SK-N-SH treated with all-trans-retinoic acid at 6 μM for 48 hours (cell line): ENCODE measurements at regions not wholly inside any gene's neighbourhood (a gene's known extent, or its start where the extent isn't known, plus 50 kb on each side); places are given as distances from the start of the nearest gene placed in this dataset.
A peak's percentile ranks its signal among the peaks of the same experiment; 100 is the strongest.

Source experiments
- ATAC-seq: fragments of 200-7000 bp; cut with Tn5 transposase; 3 replicates; pipeline ENCODE4 v1.9.1; 2020; ENCODE audit warnings: mild to moderate bottlenecking, moderate library complexity
- ARNTL ChIP-seq: fragments of 450-650 bp; formaldehyde crosslinking; IDR thresholded peaks from 2 replicates; pipeline ENCODE4 v1.5.0; 2020; ENCODE audit warnings: low read depth, mild to moderate bottlenecking, moderate library complexity, borderline replicate concordance
- BACH2 ChIP-seq: fragments of 250-450 bp; sonication (Bioruptor Pico); IDR thresholded peaks from 2 replicates; pipeline ENCODE4 v1.9.0; 2021; ENCODE audit warnings: mild to moderate bottlenecking, borderline replicate concordance
- CSDC2 ChIP-seq: fragments of 250-450 bp; sonication (Bioruptor Pico); IDR thresholded peaks from 2 replicates; pipeline ENCODE4 v1.5.0; 2020; ENCODE audit warnings: mild to moderate bottlenecking, moderate library complexity
- ESRRG ChIP-seq: fragments of 250-450 bp; sonication (Bioruptor Pico); IDR thresholded peaks from 2 replicates; pipeline ENCODE4 v1.6.1; 2021; ENCODE audit warnings: mild to moderate bottlenecking
- GLIS3 ChIP-seq: fragments of 250-450 bp; sonication (Bioruptor Pico); IDR thresholded peaks from 2 replicates; pipeline ENCODE4 v1.5.0; 2020; ENCODE audit warnings: mild to moderate bottlenecking, moderate library complexity
- ISL1 ChIP-seq: fragments of 250-450 bp; sonication (Bioruptor Pico); IDR thresholded peaks from 2 replicates; pipeline ENCODE4 v2.1.2; 2022; ENCODE audit warnings: mild to moderate bottlenecking, moderate library complexity
- OSR1 ChIP-seq: fragments of 250-450 bp; sonication (Bioruptor Pico); IDR thresholded peaks from 2 replicates; pipeline ENCODE4 v1.8.0; 2022; ENCODE audit warnings: moderate library complexity, mild to moderate bottlenecking, inconsistent platforms
- PPARA ChIP-seq: fragments of 250-450 bp; sonication (Bioruptor Pico); IDR thresholded peaks from 2 replicates; pipeline ENCODE4 v1.5.0; 2020; ENCODE audit warnings: mild to moderate bottlenecking, borderline replicate concordance
- RARB ChIP-seq: fragments of 250-450 bp; sonication (Bioruptor Pico); IDR thresholded peaks from 2 replicates; pipeline ENCODE4 v1.8.0; 2021; ENCODE audit warnings: mild to moderate bottlenecking, moderate library complexity
- SNAI2 ChIP-seq: fragments of 250-450 bp; sonication (Bioruptor Pico); IDR thresholded peaks from 2 replicates; pipeline ENCODE4 v1.5.0; 2020; ENCODE audit warnings: mild to moderate bottlenecking, moderate library complexity
- TCF4 ChIP-seq: fragments of 250-450 bp; sonication (Bioruptor Pico); IDR thresholded peaks from 2 replicates; pipeline ENCODE4 v1.8.0; 2021; ENCODE audit warnings: mild to moderate bottlenecking, moderate library complexity, borderline replicate concordance
- TOX ChIP-seq: fragments of 250-450 bp; sonication (Bioruptor Pico); IDR thresholded peaks from 2 replicates; pipeline ENCODE4 v1.8.0; 2021; ENCODE audit warnings: mild to moderate bottlenecking, moderate library complexity, borderline replicate concordance
- ZC3H10 ChIP-seq: fragments of 250-450 bp; sonication (Bioruptor Pico); IDR thresholded peaks from 2 replicates; pipeline ENCODE4 v1.5.1; 2021; ENCODE audit warnings: mild to moderate bottlenecking, moderate library complexity
- ZFP3 ChIP-seq: fragments of 250-450 bp; sonication (Bioruptor Pico); IDR thresholded peaks from 2 replicates; pipeline ENCODE4 v1.5.0; 2020; ENCODE audit warnings: mild to moderate bottlenecking, moderate library complexity
- ZNF565 ChIP-seq: fragments of 450-650 bp; formaldehyde crosslinking; conservative IDR thresholded peaks from 2 replicates; pipeline ENCODE4 v1.5.0; 2020; ENCODE audit warnings: low read depth, mild to moderate bottlenecking, moderate library complexity
- ZNF70 ChIP-seq: fragments of 450-650 bp; formaldehyde crosslinking; IDR thresholded peaks from 2 replicates; pipeline ENCODE4 v1.5.0; 2020; ENCODE audit warnings: mild to moderate bottlenecking, moderate library complexity
- ZNF8 ChIP-seq: fragments of 450-650 bp; formaldehyde crosslinking; IDR thresholded peaks from 2 replicates; pipeline ENCODE4 v1.5.0; 2020; ENCODE audit warnings: mild to moderate bottlenecking, moderate library complexity
- TF ChIP-seq, protein P1 (sequence below): fragments of 250-450 bp; sonication (Bioruptor Pico); IDR thresholded peaks from 2 replicates; pipeline ENCODE4 v1.8.0; 2021; ENCODE audit warnings: low read depth, mild to moderate bottlenecking, moderate library complexity, borderline replicate concordance
- TF ChIP-seq, protein P2 (sequence below): fragments of 250-450 bp; sonication (Bioruptor Pico); IDR thresholded peaks from 2 replicates; pipeline ENCODE4 v1.5.1; 2021; ENCODE audit warnings: mild to moderate bottlenecking, moderate library complexity
- TF ChIP-seq, protein P3 (sequence below): fragments of 250-450 bp; sonication (Bioruptor Pico); IDR thresholded peaks from 2 replicates; pipeline ENCODE4 v1.8.0; 2020; ENCODE audit warnings: mild to moderate bottlenecking, moderate library complexity, borderline replicate concordance
- TF ChIP-seq, protein P4 (sequence below): fragments of 250-450 bp; sonication (Bioruptor Pico); IDR thresholded peaks from 2 replicates; pipeline ENCODE4 v1.5.1; 2020; ENCODE audit warnings: low read depth, mild to moderate bottlenecking, moderate library complexity

DNA sequence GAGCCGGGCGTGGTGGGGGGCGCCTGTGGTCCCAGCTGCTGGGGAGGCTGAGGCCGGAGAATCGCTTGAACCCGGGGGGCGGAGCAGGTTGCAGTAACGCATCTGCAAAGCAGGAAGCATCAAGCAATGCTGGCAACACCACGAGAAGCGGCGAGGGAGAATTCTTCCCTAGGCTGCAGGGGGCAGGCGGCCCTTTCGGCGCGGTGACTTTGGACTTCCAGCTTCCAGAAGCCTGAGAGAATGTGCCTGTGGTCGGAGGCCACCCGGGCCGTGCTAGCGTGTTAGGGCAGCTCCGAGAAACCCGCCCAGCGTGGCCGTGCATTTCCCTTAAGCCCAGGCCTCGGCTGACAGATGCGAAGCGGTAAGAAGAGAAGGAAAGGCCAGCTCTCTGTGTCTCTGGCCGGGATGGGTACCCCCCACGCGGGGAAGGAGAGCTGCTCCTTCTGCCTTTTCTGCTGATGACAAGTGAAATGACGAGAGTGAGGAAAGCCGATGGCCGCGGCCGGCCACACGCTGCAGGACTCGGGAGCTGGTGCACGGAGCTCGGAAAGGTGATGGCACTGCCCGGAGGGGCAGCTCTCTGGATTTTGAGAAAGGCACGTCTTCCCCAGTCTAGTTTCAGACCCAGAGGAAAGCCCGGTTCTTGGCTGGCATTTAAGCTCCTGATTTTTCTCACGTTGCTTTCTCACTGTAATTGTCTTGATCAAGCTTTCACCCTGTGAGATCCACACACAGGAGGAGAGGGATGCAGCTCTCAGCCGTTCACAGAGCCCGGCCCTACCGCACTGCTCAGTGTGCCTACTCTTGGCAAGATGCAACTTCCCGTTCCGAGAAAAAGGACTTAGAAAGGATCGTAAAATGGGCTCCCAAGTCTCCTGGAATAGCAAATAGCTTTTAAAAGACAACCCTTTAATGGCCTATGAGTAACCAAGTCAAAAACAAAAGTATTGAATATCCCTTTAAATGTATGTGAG is 68.3 kb upstream of the EXOC2 start:
- ATAC-seq, result peak; percentile 81
- no peak for TF ChIP-seq TOX (CRISPR knock-in tag)
- no peak for TF ChIP-seq RARB
- no peak for TF ChIP-seq ARNTL (CRISPR knock-in tag)
- no peak for TF ChIP-seq TCF4 (CRISPR knock-in tag)
- TF ChIP-seq ZFP3 (CRISPR knock-in tag), result no peak
- no peak for TF ChIP-seq ESRRG (CRISPR knock-in tag)
- no peak for TF ChIP-seq ZNF565
- TF ChIP-seq SNAI2 (CRISPR knock-in tag), result no peak
- TF ChIP-seq OSR1, result no peak
- no peak for TF ChIP-seq ISL1 (CRISPR knock-in tag)
- TF ChIP-seq, protein P1, sequence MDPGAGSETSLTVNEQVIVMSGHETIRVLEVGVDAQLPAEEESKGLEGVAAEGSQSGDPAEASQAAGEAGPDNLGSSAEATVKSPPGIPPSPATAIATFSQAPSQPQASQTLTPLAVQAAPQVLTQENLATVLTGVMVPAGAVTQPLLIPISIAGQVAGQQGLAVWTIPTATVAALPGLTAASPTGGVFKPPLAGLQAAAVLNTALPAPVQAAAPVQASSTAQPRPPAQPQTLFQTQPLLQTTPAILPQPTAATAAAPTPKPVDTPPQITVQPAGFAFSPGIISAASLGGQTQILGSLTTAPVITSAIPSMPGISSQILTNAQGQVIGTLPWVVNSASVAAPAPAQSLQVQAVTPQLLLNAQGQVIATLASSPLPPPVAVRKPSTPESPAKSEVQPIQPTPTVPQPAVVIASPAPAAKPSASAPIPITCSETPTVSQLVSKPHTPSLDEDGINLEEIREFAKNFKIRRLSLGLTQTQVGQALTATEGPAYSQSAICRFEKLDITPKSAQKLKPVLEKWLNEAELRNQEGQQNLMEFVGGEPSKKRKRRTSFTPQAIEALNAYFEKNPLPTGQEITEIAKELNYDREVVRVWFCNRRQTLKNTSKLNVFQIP (CRISPR knock-in tag), result no peak

DNA sequence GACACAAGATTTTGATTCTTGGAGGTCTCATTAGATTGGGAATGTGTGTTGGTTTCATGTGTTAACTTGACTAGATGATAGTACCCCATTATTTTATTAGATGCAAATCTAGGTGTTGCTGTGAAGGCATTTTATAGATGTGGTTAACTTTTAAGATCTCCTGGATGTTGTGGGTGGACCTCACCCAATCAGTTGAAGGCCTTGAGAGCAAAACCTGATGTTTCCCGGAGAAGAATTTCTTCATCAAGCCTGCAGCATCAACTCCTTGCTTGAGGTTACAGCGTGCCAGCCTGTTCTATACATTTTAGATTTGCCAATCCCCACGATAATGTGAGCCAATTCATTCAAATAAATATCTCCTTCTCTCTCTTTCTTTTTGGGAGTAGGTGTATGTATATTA is 66.8 kb upstream of the EXOC2 start:
- ATAC-seq, result no peak
- TF ChIP-seq BACH2 (no peak), OSR1 (no peak), TOX (CRISPR knock-in tag) (no peak), SNAI2 (CRISPR knock-in tag) (no peak), PPARA (no peak), ZNF565 (no peak)

DNA sequence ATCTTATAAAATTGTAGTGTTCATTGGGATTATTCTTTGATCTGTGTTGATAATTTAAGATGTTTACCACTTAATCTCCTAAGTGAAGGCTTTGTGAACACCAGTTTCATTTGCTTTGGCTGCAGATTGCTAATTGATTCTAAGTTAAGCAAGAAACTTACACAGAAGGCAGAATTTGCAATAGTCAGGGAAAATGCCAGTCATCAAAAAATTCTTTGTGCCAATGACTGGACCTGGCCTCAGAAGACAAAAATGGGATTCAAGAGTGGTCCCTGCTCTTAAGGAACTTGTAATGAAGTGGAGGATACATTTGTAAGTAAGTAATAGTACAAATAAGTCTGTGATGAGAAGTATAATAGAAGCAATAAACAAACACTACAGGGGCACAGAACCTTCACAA is 63.3 kb upstream of the EXOC2 start:
- no peak for ATAC-seq
- TF ChIP-seq ZNF70 (CRISPR knock-in tag) (no peak), ARNTL (CRISPR knock-in tag) (no peak), ISL1 (CRISPR knock-in tag) (no peak), TOX (CRISPR knock-in tag) (no peak), BACH2 (no peak), CSDC2 (CRISPR knock-in tag) (no peak), RARB (no peak), ZNF8 (CRISPR knock-in tag) (no peak), ZFP3 (CRISPR knock-in tag) (no peak), ESRRG (CRISPR knock-in tag) (no peak), GLIS3 (CRISPR knock-in tag) (no peak), ZNF565 (no peak)
- TF ChIP-seq, protein P2, sequence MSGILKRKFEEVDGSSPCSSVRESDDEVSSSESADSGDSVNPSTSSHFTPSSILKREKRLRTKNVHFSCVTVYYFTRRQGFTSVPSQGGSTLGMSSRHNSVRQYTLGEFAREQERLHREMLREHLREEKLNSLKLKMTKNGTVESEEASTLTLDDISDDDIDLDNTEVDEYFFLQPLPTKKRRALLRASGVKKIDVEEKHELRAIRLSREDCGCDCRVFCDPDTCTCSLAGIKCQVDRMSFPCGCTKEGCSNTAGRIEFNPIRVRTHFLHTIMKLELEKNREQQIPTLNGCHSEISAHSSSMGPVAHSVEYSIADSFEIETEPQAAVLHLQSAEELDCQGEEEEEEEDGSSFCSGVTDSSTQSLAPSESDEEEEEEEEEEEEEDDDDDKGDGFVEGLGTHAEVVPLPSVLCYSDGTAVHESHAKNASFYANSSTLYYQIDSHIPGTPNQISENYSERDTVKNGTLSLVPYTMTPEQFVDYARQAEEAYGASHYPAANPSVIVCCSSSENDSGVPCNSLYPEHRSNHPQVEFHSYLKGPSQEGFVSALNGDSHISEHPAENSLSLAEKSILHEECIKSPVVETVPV, result no peak
- TF ChIP-seq, protein P3, sequence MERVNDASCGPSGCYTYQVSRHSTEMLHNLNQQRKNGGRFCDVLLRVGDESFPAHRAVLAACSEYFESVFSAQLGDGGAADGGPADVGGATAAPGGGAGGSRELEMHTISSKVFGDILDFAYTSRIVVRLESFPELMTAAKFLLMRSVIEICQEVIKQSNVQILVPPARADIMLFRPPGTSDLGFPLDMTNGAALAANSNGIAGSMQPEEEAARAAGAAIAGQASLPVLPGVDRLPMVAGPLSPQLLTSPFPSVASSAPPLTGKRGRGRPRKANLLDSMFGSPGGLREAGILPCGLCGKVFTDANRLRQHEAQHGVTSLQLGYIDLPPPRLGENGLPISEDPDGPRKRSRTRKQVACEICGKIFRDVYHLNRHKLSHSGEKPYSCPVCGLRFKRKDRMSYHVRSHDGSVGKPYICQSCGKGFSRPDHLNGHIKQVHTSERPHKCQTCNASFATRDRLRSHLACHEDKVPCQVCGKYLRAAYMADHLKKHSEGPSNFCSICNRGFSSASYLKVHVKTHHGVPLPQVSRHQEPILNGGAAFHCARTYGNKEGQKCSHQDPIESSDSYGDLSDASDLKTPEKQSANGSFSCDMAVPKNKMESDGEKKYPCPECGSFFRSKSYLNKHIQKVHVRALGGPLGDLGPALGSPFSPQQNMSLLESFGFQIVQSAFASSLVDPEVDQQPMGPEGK (CRISPR knock-in tag), result no peak

DNA sequence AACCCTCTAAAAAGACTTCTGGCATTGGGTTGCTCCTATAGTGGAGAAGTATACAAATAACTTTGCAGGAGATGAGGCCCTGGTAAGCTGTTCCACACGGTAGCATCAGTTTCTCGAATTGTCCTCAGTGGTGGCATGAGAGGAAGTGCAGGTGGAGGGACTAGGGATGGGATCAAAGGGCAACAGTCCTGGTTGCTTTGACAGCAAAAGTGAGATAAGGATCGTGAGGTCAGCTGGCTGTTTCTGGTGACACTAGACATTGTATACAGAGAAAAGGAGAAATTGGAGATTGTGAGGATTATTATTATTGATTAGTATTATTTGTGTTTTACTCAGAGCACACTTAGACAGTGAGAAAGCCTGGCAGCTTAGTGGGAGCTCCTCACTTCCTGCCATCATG is 61.3 kb upstream of the EXOC2 start:
- TF ChIP-seq PPARA (no peak), CSDC2 (CRISPR knock-in tag) (no peak), ESRRG (CRISPR knock-in tag) (no peak), ZNF70 (CRISPR knock-in tag) (no peak), SNAI2 (CRISPR knock-in tag) (no peak), ZC3H10 (no peak)
- TF ChIP-seq, protein P3 (CRISPR knock-in tag), result no peak
- TF ChIP-seq, protein P4, sequence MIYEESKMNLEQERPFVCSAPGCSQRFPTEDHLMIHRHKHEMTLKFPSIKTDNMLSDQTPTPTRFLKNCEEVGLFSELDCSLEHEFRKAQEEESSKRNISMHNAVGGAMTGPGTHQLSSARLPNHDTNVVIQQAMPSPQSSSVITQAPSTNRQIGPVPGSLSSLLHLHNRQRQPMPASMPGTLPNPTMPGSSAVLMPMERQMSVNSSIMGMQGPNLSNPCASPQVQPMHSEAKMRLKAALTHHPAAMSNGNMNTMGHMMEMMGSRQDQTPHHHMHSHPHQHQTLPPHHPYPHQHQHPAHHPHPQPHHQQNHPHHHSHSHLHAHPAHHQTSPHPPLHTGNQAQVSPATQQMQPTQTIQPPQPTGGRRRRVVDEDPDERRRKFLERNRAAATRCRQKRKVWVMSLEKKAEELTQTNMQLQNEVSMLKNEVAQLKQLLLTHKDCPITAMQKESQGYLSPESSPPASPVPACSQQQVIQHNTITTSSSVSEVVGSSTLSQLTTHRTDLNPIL (CRISPR knock-in tag), result no peak
- ATAC-seq, result no peak
